ENCODE measurements at regions not wholly inside any gene's neighbourhood (a gene's known extent, or its start where the extent isn't known, plus 50 kb on each side); places are given as distances from the start of the nearest gene placed in this dataset.

GRCh38 chr12:75888874-75889613 is 142.5 kb downstream of the PHLDA1 start:
- TF ChIP-seq, protein P1, sequence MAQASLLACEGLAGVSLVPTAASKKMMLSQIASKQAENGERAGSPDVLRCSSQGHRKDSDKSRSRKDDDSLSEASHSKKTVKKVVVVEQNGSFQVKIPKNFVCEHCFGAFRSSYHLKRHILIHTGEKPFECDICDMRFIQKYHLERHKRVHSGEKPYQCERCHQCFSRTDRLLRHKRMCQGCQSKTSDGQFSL (CRISPR knock-in tag; IDR thresholded peaks at IDR 0.05) = no peak
- no peak for TF ChIP-seq ZNF382 (CRISPR knock-in tag; IDR thresholded peaks at IDR 0.05; ENCODE audit: borderline replicate concordance)
- TF ChIP-seq, protein P2, sequence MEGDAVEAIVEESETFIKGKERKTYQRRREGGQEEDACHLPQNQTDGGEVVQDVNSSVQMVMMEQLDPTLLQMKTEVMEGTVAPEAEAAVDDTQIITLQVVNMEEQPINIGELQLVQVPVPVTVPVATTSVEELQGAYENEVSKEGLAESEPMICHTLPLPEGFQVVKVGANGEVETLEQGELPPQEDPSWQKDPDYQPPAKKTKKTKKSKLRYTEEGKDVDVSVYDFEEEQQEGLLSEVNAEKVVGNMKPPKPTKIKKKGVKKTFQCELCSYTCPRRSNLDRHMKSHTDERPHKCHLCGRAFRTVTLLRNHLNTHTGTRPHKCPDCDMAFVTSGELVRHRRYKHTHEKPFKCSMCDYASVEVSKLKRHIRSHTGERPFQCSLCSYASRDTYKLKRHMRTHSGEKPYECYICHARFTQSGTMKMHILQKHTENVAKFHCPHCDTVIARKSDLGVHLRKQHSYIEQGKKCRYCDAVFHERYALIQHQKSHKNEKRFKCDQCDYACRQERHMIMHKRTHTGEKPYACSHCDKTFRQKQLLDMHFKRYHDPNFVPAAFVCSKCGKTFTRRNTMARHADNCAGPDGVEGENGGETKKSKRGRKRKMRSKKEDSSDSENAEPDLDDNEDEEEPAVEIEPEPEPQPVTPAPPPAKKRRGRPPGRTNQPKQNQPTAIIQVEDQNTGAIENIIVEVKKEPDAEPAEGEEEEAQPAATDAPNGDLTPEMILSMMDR (CRISPR knock-in tag; IDR thresholded peaks at IDR 0.05) = no peak
- no peak for TF ChIP-seq POLR2A (IDR thresholded peaks at IDR 0.05; ENCODE audit: insufficient read depth in 1 of 2, low read depth in 2 of 2, low read length in 2 of 2)
- no peak for TF ChIP-seq ZFX (CRISPR knock-in tag; IDR thresholded peaks at IDR 0.05; ENCODE audit: low read depth)
- TF ChIP-seq RBM22 (optimal IDR thresholded peaks at IDR 0.05; ENCODE audit: low read length) = no peak
- TF ChIP-seq, protein P3, sequence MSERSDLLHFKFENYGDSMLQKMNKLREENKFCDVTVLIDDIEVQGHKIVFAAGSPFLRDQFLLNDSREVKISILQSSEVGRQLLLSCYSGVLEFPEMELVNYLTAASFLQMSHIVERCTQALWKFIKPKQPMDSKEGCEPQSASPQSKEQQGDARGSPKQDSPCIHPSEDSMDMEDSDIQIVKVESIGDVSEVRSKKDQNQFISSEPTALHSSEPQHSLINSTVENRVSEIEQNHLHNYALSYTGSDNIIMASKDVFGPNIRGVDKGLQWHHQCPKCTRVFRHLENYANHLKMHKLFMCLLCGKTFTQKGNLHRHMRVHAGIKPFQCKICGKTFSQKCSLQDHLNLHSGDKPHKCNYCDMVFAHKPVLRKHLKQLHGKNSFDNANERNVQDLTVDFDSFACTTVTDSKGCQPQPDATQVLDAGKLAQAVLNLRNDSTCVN (CRISPR knock-in tag; IDR thresholded peaks at IDR 0.05; ENCODE audit: borderline replicate concordance) = no peak
- TF ChIP-seq NFE2 (CRISPR knock-in tag; IDR thresholded peaks at IDR 0.05) = no peak
- TF ChIP-seq, protein P4, sequence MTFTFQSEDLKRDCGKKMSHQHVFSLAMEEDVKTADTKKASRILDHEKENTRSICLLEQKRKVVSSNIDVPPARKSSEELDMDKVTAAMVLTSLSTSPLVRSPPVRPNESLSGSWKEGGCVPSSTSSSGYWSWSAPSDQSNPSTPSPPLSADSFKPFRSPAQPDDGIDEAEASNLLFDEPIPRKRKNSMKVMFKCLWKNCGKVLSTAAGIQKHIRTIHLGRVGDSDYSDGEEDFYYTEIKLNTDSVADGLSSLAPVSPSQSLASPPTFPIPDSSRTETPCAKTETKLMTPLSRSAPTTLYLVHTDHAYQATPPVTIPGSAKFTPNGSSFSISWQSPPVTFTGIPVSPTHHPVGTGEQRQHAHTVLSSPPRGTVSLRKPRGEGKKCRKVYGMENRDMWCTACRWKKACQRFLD (CRISPR knock-in tag; IDR thresholded peaks at IDR 0.05; ENCODE audit: borderline replicate concordance) = no peak
- no peak for TF ChIP-seq EZH2 (conservative IDR thresholded peaks at IDR 0.05; ENCODE audit: low read depth, low read length)
- TF ChIP-seq TCF7L2 (IDR thresholded peaks at IDR 0.05; ENCODE audit: low read depth, low read length) = no peak
- TF ChIP-seq ZNF317 (CRISPR knock-in tag; IDR thresholded peaks at IDR 0.05) = no peak
- no peak for TF ChIP-seq ZBTB34 (CRISPR knock-in tag; IDR thresholded peaks at IDR 0.05)
